Caki2 (cell line): ENCODE measurements at regions not wholly inside any gene's neighbourhood (a gene's known extent, or its start where the extent isn't known, plus 50 kb on each side); places are given as distances from the start of the nearest gene placed in this dataset.
"Not testable (repeated sequence)": the region's sequence is repeated elsewhere in the genome, so short reads cannot be mapped to it uniquely, and the experiment has no call there.

ENCODE experiments used
- DNase-seq: peaks from one replicate; pipeline ENCODE4 v3.0.0-alpha.2; 2015; ENCODE audit warnings: low read depth
- in situ Hi-C: cut with HindIII; loops from 2 replicates; pipeline ENCODE4 v1.10.0; 2016; ENCODE audit warnings: low sequenced_read_pairs, low pct_unique_long_range_greater_than_20kb, mixed read lengths

GRCh38 chr11:81359476-81359875 is 1374.2 kb downstream of the FAM181B start:
- in situ Hi-C loops, result no loop called here
- no peak for DNase-seq

DNA sequence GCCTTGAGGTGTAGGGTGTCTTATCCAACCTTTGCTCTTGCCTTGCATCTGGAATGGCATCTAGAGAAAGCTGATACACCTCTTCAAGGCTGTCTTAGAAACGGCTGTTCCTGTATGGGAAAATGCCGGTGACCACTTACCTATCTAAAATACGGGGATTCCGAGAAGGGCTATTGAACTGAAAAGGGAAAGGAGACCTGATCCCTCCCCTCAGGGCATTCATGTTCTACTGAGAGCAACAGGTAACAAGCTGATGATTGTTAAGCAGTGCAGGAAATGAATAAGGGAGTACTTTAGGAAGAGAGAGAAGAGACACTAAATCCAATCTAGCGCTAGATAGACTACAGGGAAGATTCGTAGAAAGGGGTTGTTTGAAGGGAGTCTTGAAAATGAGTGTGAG is 1388.1 kb downstream of the FAM181B start:
- no peak for DNase-seq
- in situ Hi-C loops, result no loop called here

GRCh38 chr11:81342966-81343365 is 1390.7 kb downstream of the FAM181B start:
- DNase-seq, result no peak
- in situ Hi-C loops, result no loop called here

DNA sequence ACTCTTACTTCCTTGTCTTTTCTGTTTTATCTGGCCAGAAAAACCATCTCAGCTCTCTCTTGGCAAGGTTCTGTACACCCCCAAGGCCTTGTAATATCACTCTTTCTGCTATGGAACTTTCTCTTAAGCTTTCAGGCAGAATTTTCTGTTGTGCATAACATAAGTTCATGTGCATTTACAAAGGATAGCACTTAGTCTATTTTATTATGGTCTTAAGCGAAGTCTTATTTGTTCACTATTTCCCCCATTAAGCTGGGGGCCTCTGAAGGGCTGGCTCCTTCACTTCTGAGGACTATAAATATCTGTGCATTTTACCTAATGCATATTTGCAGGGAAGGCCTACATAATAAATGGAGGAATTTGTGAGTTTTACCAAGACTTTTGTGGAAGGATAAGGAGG is 1393.4 kb downstream of the FAM181B start:
- in situ Hi-C loops, result no loop called here

DNA sequence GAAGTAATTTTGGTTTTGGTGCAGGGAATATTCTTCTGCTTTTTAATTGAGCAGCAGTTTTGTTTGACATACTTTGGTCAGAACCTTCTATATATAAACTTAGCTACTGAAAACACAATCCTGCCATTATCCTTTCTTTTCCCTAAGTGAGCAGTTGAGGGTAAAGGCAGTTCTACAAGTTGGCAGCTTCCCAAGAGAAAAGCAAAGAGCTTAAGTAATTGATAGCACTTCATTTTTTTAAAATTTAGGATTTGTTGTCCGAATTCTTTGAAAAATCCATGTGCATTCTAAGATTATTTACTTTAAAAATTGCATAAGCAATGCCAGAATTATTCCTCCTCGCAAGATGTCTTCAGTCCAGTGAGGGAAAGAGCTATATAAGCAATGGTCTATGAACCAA is 1394.1 kb downstream of the FAM181B start:
- no peak for DNase-seq
- in situ Hi-C loops, result no loop called here

More for the DNA sequence above, 1393.4 kb downstream of the FAM181B start:
- no peak for DNase-seq

GRCh38 chr11:81337756-81338155 is 1395.9 kb downstream of the FAM181B start:
- no peak for DNase-seq
- in situ Hi-C loops, result no loop called here

DNA sequence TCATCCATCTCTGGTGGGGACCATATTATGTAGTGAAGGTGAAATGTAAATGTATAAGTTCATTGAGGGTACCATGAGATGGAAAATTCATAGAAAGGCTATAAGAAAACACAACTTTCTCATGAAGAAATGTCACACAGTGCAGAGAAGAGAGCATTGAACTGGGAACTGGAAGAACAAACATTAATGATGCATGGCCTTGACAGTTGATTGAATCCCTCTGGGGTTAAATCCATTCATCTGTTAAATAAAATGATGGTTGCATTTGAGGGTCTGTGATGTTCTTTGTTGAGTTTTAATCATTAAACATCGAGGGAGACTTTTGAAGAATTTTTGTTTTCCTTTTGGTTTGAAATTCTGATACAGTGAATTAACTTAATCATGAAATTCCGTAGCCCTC is 1401.4 kb downstream of the FAM181B start:
- DNase-seq, result no peak
- in situ Hi-C loops, result no loop called here

GRCh38 chr11:81331611-81332235 is 1401.9 kb downstream of the FAM181B start:
- in situ Hi-C loops, result no loop called here
- DNase-seq, result no peak

- in situ Hi-C loops, result no loop called here
- no peak for DNase-seq
Measured at GRCh38 chr11:81331088-81331487, 1402.6 kb downstream of the FAM181B start.

DNA sequence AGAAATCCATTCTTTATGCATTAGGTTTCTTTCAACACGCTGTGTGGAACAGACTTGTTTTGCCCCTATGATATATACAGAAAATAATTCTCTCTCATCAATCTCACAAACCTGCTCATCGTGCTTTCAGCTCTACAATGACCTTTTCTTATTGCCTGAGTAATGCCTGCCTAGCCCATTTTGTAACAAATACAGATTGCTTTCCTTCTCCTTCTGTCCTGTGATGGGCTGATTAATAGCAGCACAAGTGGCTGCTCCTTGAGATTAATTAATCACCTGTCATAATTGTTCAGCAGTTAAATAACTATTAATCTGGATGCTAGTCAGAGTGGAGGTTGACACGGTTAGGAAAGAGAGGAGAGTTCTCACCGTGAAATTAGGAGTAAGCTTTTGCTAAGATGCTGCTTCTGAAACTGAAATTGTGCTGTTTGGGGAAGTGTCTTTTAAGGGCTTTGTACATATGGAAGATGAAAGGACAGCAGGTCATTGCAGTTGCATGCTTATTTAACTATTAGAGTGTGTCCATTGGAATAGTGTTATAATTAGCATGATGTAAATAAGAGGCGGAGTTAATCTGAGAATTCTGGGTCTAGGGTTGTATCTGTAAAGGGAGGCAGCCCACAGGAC is 1430.5 kb downstream of the FAM181B start:
- in situ Hi-C loops, result no loop called here
- no peak for DNase-seq

GRCh38 chr11:81301166-81301830 is 1432.4 kb downstream of the FAM181B start:
- in situ Hi-C loops, result no loop called here

DNA sequence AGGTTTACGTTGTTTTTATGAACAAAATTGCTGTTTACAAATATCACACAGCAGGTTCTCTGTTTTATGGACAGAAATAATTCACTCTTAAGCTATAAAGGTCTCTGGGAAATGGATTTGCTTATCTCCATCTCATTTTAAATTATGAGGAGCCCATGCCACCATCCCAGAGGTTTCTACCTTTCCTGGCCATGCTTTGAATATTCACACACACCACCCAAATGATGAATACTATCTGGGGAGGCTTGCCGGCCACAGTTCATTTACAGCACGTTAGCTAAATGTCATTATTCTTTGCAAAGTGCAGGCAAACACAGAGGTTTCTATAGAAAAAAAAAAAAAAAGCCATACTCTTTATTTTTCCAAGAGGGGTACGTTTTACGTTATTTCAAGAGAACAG is 1446.7 kb downstream of the FAM181B start:
- in situ Hi-C loops, result no loop called here

More at GRCh38 chr11:81301166-81301830, 1432.4 kb downstream of the FAM181B start:
- no peak for DNase-seq

GRCh38 chr11:81286550-81286949 is 1447.1 kb downstream of the FAM181B start:
- in situ Hi-C loops, result no loop called here
- no peak for DNase-seq

More for the DNA sequence above, 1446.7 kb downstream of the FAM181B start:
- no peak for DNase-seq

DNA sequence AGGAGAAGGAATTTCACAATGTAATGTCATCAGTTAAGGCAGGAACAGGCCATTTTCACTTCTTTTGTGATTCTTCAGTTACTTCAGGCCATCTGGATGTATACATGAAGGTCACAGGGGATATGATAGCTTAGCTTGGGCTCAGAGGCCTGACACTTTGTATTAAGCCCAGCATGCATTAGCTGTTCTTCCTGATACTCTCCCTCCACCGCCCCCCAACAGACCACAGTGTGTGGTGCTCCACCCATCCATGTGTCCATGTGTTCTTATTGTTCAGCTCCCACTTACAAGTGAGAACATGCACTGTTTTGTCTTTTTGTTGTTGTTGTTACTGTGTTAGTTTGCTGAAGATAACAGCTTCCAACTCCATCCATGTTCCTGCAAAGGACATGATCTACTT is 1453.4 kb downstream of the FAM181B start:
- DNase-seq, in situ Hi-C loops: not testable (repeated sequence)

DNA sequence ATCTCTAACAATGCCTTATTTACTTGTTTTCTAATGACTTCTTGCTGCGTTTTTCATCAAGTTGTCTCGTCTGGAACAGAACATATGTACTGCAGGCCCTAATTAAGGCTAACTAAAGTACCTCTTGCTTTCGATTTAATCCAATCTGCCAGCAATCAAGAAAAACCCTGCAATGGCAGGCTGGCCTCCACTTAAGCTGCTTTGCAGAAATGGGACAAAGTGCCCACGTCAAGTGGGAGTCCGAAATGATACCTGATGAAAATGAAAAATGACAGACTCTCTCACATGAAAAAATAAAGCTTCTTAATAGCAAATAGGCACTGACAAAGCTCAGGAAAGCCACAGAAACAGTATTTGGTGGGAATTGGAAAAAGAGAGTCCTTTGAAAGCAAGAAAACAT is 1454.7 kb downstream of the FAM181B start:
- no peak for DNase-seq
- in situ Hi-C loops, result no loop called here

DNA sequence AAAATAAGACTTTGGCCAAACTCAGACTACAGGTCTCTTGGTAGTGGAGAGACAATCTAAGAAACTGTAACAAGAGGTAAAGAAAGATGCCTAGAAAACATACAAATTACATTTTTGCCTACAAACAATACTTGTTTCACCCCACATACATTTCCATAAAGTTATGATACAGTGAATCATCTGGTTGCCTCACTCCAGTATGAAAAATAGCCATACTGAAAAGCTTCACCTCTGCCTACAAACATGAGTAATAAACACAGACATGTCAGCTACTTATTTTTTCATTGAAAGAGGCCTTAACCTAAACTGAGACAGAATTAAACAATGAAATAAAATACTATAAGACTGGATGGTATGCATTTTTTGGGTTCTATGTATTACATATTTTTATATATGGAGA is 1463.0 kb downstream of the FAM181B start:
- DNase-seq, result no peak
- in situ Hi-C loops, result no loop called here

DNA sequence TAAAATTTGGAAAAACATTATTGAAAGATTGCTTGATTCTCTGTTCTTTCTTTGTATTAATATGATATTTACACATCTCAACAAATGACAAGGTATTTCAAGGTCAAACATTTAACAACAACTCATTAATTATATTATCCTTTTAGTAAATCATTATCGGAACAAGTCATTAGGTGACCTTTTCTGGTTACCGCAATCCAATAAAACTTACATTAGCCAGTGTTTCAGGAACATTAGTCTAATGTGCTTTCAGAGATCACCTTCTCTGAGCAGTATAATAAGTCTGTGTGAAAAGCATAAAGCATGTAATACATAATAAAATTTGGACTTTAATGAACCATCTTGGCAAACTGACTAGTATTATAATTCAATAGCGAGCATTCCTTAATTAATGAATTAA is 1466.4 kb downstream of the FAM181B start:
- in situ Hi-C loops, result no loop called here
- DNase-seq, result no peak

DNA sequence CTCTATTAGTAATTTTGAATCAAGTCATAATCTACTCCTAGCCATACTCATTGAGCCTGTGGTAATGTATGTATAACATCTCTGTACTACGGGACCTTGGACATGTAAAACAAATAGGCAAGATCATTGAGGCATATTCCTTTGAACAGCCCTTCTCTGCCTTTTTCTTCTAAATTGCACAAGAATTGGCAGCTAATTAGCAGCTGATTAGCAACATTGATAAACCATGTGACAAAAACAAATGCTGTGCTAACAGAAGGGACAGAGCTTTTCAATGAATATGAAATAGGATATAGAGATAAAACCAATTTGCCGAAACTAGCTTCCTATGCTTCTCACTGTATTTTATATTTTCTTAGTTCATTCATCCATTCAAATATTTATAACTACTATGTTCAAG is 1474.2 kb downstream of the FAM181B start:
- in situ Hi-C loops, result no loop called here
- no peak for DNase-seq

- in situ Hi-C loops, result no loop called here
- DNase-seq, result no peak
Measured at GRCh38 chr11:81255895-81256294, 1477.8 kb downstream of the FAM181B start.

DNA sequence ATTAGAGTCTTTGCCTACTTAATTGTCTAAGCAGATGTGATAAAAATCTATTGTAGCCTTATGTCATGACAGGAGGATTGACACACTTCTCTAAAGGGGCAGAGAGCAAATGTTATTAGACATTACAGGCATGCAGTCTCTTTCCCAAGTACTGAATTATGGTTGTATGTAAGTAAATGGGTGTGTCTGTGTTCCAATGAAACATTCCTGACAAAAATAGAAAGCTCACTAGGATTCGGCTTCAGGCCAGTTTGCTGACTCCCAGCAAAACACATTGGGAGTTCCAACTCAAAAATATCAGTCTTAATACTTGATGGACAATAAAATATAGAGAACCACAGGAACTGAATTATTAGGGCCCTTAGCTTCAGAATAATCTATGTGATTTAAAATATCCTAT is 1480.4 kb downstream of the FAM181B start:
- DNase-seq, result no peak
- in situ Hi-C loops, result no loop called here
